HG03103 (cell line): ENCODE measurements at regions not wholly inside any gene's neighbourhood (a gene's known extent, or its start where the extent isn't known, plus 50 kb on each side); places are given as distances from the start of the nearest gene placed in this dataset.

ENCODE experiments used
- ATAC-seq: cut with Tn5 transposase; IDR thresholded peaks from one replicate; pipeline ENCODE4 v1.9.1; 2021; ENCODE audit warnings: low read depth; ENCODE audit not compliant: unreplicated experiment

- ATAC-seq = no peak
Observed at GRCh38 chr1:113255720-113256347, 134.5 kb upstream of the MAGI3 start.

GRCh38 chr1:113256348-113256729 lies 134.0 kb upstream of the MAGI3 start:
- no peak for ATAC-seq

- ATAC-seq = no peak
Observed at GRCh38 chr1:113259988-113260387, 130.3 kb upstream of the MAGI3 start.

GRCh38 chr1:113265196-113265595 lies 125.1 kb upstream of the MAGI3 start:
- ATAC-seq = no peak

- no peak for ATAC-seq
Observed at GRCh38 chr1:113266788-113267187, 123.5 kb upstream of the MAGI3 start.

GRCh38 chr1:113269168-113269963 lies 120.9 kb upstream of the MAGI3 start:
- ATAC-seq = no peak

- ATAC-seq = no peak
Observed at GRCh38 chr1:113271039-113271438, 119.3 kb upstream of the MAGI3 start.

- no peak for ATAC-seq
Observed at GRCh38 chr1:113275083-113275482, 115.2 kb upstream of the MAGI3 start.

- ATAC-seq = no peak
Observed at GRCh38 chr1:113275691-113276090, 114.6 kb upstream of the MAGI3 start.

GRCh38 chr1:113276507-113276906 lies 113.8 kb upstream of the MAGI3 start:
- no peak for ATAC-seq

GRCh38 chr1:113278371-113278770 lies 111.9 kb upstream of the MAGI3 start:
- no peak for ATAC-seq

- ATAC-seq = no peak
Observed at GRCh38 chr1:113278777-113279176, 111.5 kb upstream of the MAGI3 start.

- ATAC-seq = no peak
Observed at GRCh38 chr1:113279776-113280391, 110.4 kb upstream of the MAGI3 start.

GRCh38 chr1:113280581-113280980 lies 109.7 kb upstream of the MAGI3 start:
- no peak for ATAC-seq

GRCh38 chr1:113281550-113281949 lies 108.8 kb upstream of the MAGI3 start:
- ATAC-seq = no peak

- ATAC-seq = no peak
Observed at GRCh38 chr1:113282008-113282892, 108.1 kb upstream of the MAGI3 start.

- ATAC-seq = no peak
Observed at GRCh38 chr1:113282893-113283285, 107.4 kb upstream of the MAGI3 start.

- no peak for ATAC-seq
Observed at GRCh38 chr1:113283914-113284313, 106.4 kb upstream of the MAGI3 start.

- ATAC-seq = no peak
Observed at GRCh38 chr1:113286156-113286555, 104.2 kb upstream of the MAGI3 start.

- no peak for ATAC-seq
Observed at GRCh38 chr1:113291777-113292602, 98.3 kb upstream of the MAGI3 start.
